ENCODE measurements at regions not wholly inside any gene's neighbourhood (a gene's known extent, or its start where the extent isn't known, plus 50 kb on each side); places are given as distances from the start of the nearest gene placed in this dataset.

DNA sequence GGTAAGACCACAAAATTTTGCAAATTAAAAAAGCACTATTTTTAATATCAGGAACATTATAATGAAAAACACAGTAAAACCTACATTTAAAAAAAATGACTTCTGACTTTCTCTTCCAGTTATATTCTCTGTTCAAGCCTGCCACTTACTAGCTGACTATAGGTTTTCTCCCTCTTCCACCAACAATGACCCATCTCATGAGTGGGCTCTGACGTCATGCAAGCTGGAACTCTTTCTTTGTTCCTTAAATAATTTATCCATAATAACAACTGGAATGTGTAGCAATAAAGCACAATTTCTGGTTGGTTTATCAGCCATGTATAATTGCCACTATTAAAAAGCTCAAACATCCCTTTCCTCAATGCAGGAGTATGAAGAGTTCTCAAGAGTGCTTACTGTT lies 378.1 kb upstream of the FAM174A start:
- TF ChIP-seq CTCF (IDR thresholded peaks at IDR 0.05; ENCODE audit: extremely low read depth, missing control alignments), result no peak
- no peak for DNase-seq (ENCODE audit: low spot score)

GRCh38 chr5:100148239-100148638 lies 386.9 kb upstream of the FAM174A start:
- no peak for TF ChIP-seq CTCF (IDR thresholded peaks at IDR 0.05; ENCODE audit: extremely low read depth, missing control alignments)
- DNase-seq (ENCODE audit: low spot score), result no peak

DNA sequence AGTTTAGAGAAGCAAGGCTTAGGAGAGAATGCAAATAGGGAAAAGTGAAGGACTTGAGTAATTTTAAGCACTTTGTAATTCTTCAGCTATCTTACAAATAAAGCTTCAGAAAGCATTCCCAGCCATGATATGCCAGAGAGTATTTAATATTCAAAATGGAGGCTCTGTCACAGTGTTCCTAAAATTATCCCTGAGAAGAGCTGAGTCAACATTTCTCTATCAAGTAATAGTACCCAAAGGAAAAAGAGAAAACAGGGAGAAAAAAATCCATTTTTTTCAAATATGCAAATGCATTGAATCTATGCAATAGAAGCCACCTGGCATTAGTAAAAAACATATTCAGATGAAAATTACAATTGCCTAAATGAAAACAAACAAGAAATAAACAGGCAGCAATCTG lies 392.6 kb upstream of the FAM174A start:
- no peak for DNase-seq (ENCODE audit: low spot score)
- TF ChIP-seq CTCF (IDR thresholded peaks at IDR 0.05; ENCODE audit: extremely low read depth, missing control alignments), result no peak

DNA sequence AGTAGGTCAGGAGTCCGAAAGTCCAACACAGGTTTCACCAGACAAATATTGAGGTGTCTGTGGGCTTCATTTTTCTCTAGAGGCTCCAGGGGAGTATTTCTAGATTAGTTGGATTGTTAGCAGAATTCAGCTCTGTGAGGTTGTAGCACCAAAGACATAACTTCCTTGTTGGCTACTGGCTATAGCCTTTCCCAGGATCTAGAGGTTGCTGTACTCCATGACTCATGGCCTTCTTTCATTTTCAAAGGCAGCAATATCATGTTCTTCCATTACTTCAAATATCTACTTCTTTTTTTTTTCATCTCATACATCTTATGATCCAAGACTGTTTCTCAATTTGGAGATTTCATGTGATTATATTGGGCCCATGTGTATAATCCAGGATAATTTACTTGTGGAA lies 404.0 kb upstream of the FAM174A start:
- TF ChIP-seq CTCF (IDR thresholded peaks at IDR 0.05; ENCODE audit: extremely low read depth, missing control alignments), result no peak
- no peak for DNase-seq (ENCODE audit: low spot score)

DNA sequence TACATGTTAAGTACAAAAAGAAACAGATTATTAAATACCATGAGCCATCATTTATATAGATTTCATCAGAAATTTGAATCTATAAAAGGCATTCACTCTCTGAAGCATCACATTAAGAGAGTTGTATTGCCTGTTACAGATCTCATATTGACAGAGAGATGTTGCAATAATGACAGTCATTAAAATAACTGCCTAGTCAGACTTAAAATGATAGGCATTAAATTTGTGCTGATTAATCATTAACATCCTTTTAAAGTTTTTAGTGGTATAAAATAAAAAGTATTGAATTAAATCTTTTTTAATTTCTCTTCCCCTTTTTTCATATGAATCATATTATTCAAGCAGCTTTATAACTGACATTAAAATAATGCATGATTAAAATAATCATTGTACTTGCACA lies 404.9 kb upstream of the FAM174A start:
- DNase-seq (ENCODE audit: low spot score), result no peak
- no peak for TF ChIP-seq CTCF (IDR thresholded peaks at IDR 0.05; ENCODE audit: extremely low read depth, missing control alignments)

DNA sequence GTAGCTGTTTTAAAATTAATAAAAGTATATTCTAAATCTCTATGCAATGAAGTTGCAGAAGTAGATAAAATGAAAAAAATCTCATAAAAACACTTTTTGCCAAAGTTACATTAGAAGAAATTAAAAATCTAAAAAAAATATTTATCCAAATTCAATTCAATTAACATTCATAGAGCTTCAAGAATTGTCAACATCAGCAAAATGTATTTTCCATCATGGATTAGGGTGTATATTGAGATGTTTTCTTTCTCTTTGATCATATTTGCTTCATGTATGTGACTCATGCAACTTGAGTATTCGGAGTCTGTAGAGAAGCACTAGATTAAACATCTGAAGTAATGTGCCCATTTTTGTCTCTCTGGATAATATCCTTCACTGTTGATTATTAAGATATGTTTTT lies 415.3 kb upstream of the FAM174A start:
- DNase-seq (ENCODE audit: low spot score), result no peak

DNA sequence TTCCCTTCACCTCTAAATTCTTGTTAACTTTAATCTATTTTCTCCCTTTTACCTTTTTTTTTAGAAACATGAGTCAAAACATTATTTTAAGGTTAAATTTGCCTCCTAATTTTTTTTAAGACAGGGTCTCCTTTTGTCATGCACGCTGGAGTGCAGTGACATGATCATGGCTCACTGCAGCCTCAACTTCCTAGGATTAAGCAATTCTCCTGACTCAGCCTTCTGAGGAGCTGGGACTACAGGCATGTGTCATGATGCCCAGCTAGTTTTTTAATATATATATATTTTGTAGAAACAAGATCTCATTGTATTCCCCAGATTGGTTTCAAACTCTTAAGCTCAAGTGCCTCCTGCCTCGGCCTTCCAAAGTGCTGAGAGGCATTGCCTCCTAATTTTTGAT lies 424.7 kb upstream of the FAM174A start:
- TF ChIP-seq CTCF (IDR thresholded peaks at IDR 0.05; ENCODE audit: extremely low read depth, missing control alignments), result no peak
- DNase-seq (ENCODE audit: low spot score), result no peak

More for the DNA sequence above, 415.3 kb upstream of the FAM174A start:
- TF ChIP-seq CTCF (IDR thresholded peaks at IDR 0.05; ENCODE audit: extremely low read depth, missing control alignments), result no peak

Measured in GM20000 (cell line).